GM12878 (cell line): ENCODE measurements at regions not wholly inside any gene's neighbourhood (a gene's known extent, or its start where the extent isn't known, plus 50 kb on each side); places are given as distances from the start of the nearest gene placed in this dataset.

Source experiments
- CEBPB ChIP-seq, 2 experiments: fragments of 150-350 bp in 1 of 2; IDR thresholded peaks; 2 replicates each; pipeline ENCODE4 v1.6.1; 2012 to 2014; ENCODE audit warnings: low read depth in 2 of 2, low read length in 2 of 2, borderline replicate concordance in 1 of 2, inconsistent platforms in 1 of 2
- SRF ChIP-seq, 2 experiments: IDR thresholded peaks; 2 replicates each; pipeline ENCODE4 v1.6.1; 2011; ENCODE audit warnings: low read depth in 2 of 2, low read length in 2 of 2, mild to moderate bottlenecking in 1 of 2, moderate library complexity in 1 of 2
- TF ChIP-seq, protein P1 (sequence below): fragments of 450-650 bp; formaldehyde crosslinking; IDR thresholded peaks from 2 replicates; pipeline ENCODE4 v1.5.0; 2022; ENCODE audit warnings: mild to moderate bottlenecking, missing genetic modification characterization
- TF ChIP-seq, protein P2 (sequence below), 3 experiments: IDR thresholded peaks in 2 of 3; conservative IDR thresholded peaks in 1 of 3; 2 replicates each; pipeline ENCODE4 v1.5.1; 2011; ENCODE audit warnings: low read depth in 3 of 3, low read length in 3 of 3, mild to moderate bottlenecking in 3 of 3, control low read depth in 2 of 3, moderate library complexity in 2 of 3, inconsistent platforms in 1 of 3, mixed read lengths in 1 of 3; ENCODE audit not compliant: control insufficient read depth in 2 of 3, insufficient read depth in 1 of 3; ENCODE audit errors: extremely low read depth in 1 of 3

DNA sequence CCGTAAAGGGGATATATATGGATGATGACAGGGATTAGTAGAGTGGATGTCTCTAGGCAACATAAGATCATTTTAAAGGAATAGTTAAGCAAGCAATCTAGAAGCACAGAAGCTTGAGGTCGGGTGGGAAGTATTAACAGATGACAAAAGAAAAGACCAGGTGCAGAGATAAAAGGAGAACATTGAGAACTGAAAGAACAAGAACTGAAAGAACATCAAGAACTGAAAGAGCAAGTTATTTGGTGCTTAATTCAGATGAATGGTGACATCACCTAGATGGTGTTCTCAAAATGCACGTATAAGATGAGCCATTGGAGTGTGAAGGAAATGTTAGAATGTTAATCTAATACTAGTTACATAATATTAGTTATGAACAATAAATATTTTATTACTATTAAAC is 224.0 kb upstream of the PDE3A start:
- TF ChIP-seq CEBPB (IDR thresholded peaks at IDR 0.05; ENCODE audit: borderline replicate concordance in 1 of 2, low read depth in 2 of 2, low read length in 2 of 2) (no peak), SRF (IDR thresholded peaks at IDR 0.05; ENCODE audit: low read depth in 2 of 2, low read length in 2 of 2) (no peak)
- TF ChIP-seq, protein P1, sequence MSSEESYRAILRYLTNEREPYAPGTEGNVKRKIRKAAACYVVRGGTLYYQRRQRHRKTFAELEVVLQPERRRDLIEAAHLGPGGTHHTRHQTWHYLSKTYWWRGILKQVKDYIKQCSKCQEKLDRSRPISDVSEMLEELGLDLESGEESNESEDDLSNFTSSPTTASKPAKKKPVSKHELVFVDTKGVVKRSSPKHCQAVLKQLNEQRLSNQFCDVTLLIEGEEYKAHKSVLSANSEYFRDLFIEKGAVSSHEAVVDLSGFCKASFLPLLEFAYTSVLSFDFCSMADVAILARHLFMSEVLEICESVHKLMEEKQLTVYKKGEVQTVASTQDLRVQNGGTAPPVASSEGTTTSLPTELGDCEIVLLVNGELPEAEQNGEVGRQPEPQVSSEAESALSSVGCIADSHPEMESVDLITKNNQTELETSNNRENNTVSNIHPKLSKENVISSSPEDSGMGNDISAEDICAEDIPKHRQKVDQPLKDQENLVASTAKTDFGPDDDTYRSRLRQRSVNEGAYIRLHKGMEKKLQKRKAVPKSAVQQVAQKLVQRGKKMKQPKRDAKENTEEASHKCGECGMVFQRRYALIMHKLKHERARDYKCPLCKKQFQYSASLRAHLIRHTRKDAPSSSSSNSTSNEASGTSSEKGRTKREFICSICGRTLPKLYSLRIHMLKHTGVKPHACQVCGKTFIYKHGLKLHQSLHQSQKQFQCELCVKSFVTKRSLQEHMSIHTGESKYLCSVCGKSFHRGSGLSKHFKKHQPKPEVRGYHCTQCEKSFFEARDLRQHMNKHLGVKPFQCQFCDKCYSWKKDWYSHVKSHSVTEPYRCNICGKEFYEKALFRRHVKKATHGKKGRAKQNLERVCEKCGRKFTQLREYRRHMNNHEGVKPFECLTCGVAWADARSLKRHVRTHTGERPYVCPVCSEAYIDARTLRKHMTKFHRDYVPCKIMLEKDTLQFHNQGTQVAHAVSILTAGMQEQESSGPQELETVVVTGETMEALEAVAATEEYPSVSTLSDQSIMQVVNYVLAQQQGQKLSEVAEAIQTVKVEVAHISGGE (CRISPR knock-in tag) = no peak
- TF ChIP-seq, protein P2, sequence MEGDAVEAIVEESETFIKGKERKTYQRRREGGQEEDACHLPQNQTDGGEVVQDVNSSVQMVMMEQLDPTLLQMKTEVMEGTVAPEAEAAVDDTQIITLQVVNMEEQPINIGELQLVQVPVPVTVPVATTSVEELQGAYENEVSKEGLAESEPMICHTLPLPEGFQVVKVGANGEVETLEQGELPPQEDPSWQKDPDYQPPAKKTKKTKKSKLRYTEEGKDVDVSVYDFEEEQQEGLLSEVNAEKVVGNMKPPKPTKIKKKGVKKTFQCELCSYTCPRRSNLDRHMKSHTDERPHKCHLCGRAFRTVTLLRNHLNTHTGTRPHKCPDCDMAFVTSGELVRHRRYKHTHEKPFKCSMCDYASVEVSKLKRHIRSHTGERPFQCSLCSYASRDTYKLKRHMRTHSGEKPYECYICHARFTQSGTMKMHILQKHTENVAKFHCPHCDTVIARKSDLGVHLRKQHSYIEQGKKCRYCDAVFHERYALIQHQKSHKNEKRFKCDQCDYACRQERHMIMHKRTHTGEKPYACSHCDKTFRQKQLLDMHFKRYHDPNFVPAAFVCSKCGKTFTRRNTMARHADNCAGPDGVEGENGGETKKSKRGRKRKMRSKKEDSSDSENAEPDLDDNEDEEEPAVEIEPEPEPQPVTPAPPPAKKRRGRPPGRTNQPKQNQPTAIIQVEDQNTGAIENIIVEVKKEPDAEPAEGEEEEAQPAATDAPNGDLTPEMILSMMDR (IDR thresholded peaks at IDR 0.05 in 2 of 3, conservative IDR thresholded peaks at IDR 0.05 in 1 of 3; ENCODE audit: control insufficient read depth in 2 of 3, extremely low read depth in 1 of 3, insufficient read depth in 1 of 3, low read depth in 3 of 3, low read length in 3 of 3) = no peak
